GM12874 (cell line): ENCODE measurements at regions not wholly inside any gene's neighbourhood (a gene's known extent, or its start where the extent isn't known, plus 50 kb on each side); places are given as distances from the start of the nearest gene placed in this dataset.

ENCODE experiments used
- CTCF ChIP-seq: IDR thresholded peaks from 2 replicates; pipeline ENCODE4 v1.5.1; 2011; ENCODE audit warnings: low read depth, mild to moderate bottlenecking, control low read depth, low read length, moderate library complexity; ENCODE audit not compliant: insufficient read depth

GRCh38 chr5:158175934-158176481, 317.1 kb upstream of the CLINT1 start:
- TF ChIP-seq CTCF, result no peak

- TF ChIP-seq CTCF, result peak; percentile 76
These were observed 316.2 kb upstream of the CLINT1 start for GRCh38 chr5:158174918-158175851.

- TF ChIP-seq CTCF, result no peak
These were observed 315.1 kb upstream of the CLINT1 start for GRCh38 chr5:158174026-158174425.

GRCh38 chr5:158172005-158172404, 313.1 kb upstream of the CLINT1 start:
- no peak for TF ChIP-seq CTCF

GRCh38 chr5:158170534-158170933, 311.6 kb upstream of the CLINT1 start:
- TF ChIP-seq CTCF, result no peak

DNA sequence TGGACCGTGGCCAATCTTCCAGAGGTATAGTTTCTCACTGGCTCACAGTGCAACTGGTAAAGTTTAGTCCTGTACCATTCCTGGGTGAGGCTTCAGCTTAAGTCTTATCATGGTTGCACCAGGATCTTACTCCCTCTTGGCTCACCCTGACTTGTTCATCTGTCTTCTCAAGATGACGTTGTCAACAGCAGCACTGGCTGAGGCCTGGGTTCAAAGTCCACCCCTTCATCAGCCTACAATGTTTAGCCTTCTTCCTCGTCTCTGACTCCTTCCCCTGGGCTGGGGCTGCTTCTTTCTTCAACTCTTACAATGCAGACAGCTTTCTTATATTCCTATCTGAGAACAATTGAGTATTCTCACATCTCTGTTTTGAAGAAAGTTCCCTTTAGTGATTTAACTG, 311.1 kb upstream of the CLINT1 start:
- TF ChIP-seq CTCF, result no peak

DNA sequence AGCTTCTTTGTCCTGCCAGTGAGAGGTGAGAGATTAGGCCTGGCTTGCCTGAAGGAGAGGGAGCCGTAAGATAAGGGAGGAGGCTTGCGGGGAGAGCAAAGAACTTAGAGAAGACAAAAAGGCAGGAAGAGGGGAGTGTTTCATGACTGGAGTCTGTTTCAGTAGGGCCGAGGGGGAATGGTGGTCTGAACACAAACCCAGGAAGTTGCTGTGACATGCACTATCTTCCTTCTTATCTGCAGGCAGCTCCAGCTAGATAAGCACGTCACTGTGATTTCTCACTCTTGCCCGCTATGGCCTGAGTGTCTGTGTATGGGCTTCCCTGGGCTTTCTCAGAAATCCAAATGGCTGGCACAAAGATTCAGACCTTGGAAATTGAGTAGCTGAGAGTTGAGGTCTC, 307.5 kb upstream of the CLINT1 start:
- TF ChIP-seq CTCF, result no peak
